GM20000 (cell line): ENCODE measurements at regions not wholly inside any gene's neighbourhood (a gene's known extent, or its start where the extent isn't known, plus 50 kb on each side); places are given as distances from the start of the nearest gene placed in this dataset.

Experiments
- DNase-seq: peaks from one replicate; pipeline ENCODE4 v3.0.0; 2012; ENCODE audit warnings: low spot score
- TF ChIP-seq, protein P1 (sequence below): IDR thresholded peaks from 2 replicates; pipeline ENCODE4 v1.5.1; 2012; ENCODE audit warnings: mild to moderate bottlenecking, control low read depth; ENCODE audit errors: extremely low read depth, missing control alignments

DNA sequence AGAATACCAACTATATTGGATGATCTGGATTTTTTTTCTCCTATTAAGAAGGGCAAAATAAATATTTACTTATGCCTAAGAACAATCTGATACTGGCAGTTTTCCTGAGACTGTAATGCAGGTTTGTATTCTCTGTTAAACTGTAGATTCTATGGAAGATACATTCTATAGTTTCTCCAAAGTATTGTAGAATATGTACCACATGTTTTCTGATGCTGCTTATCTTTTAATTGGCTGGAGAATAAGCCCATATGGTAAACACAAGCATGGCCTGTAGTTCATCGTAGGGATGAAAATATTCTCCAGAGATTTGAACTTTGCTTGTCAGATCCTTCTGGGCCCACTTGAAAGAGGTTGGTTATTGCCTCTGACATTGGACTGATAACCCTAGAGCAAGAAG, 99.1 kb downstream of the CENPW start:
- TF ChIP-seq, protein P1, sequence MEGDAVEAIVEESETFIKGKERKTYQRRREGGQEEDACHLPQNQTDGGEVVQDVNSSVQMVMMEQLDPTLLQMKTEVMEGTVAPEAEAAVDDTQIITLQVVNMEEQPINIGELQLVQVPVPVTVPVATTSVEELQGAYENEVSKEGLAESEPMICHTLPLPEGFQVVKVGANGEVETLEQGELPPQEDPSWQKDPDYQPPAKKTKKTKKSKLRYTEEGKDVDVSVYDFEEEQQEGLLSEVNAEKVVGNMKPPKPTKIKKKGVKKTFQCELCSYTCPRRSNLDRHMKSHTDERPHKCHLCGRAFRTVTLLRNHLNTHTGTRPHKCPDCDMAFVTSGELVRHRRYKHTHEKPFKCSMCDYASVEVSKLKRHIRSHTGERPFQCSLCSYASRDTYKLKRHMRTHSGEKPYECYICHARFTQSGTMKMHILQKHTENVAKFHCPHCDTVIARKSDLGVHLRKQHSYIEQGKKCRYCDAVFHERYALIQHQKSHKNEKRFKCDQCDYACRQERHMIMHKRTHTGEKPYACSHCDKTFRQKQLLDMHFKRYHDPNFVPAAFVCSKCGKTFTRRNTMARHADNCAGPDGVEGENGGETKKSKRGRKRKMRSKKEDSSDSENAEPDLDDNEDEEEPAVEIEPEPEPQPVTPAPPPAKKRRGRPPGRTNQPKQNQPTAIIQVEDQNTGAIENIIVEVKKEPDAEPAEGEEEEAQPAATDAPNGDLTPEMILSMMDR: no peak
- no peak for DNase-seq

DNA sequence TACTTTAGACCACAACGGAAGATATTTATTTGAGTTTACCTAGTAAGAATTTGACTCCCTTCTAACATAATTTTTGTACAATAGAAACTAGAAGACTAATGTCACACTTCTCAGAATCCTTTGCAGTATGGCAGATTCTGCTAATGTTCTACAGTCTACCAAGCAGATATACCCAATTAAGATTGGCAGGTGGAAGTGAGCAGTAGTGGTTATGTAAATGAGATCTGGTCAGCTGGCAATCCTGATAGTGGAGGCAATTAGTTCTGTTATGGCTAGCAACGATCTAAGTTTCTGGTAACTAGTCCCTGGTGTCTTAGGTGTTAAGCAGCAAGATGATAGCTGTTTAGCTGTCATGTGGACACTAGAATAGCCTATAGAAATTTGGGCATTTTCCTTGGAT, 101.0 kb downstream of the CENPW start:
- TF ChIP-seq, protein P1: no peak
- DNase-seq: no peak

DNA sequence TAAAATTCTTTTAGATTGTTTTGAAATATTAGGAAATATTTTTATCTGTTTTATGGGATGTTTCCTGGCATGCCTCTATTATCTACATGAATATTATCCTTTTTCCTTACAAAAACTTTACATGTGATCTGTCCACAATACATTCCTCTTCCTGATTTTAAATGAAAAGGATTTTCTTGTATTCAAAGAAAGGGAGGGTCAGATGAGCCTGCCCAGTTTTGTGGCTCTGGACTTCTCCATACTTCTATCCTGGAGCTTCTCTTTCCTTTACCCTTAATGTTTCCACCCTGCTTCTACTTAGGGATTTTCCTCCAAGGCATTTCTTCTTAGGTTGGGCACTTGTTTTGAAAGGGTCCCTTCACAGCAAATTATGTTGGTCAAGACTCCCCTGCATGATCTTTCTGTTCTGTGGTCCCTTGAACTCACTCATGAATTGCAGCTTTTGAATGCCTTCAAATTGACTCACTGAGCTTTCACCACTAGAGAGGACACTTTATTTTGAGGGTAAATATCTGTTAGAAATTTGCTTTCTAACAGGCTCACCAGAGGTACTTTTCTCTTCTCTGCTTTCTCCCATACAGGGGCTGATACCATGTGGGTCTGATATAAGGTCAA, 104.9 kb downstream of the CENPW start:
- TF ChIP-seq, protein P1: no peak
- no peak for DNase-seq

DNA sequence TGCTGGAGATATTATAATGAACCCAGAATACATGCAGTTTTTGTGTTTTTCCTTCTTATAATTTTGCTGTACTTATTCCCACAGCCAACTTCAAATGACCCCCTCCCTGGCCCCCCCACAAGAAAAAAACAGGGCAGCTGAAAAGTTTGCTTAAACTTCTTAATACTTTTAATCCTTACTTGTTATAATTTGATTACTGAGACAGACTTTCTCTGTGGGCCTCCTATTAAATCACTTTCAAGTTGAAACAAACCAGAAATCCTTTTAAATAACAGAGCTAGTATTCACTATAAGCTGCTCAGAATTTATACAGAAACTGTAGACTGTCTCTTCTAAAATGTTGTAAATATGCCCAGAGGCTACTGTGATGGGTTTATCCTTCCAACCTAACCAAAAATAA, 106.3 kb downstream of the CENPW start:
- DNase-seq: no peak
- TF ChIP-seq, protein P1: no peak

DNA sequence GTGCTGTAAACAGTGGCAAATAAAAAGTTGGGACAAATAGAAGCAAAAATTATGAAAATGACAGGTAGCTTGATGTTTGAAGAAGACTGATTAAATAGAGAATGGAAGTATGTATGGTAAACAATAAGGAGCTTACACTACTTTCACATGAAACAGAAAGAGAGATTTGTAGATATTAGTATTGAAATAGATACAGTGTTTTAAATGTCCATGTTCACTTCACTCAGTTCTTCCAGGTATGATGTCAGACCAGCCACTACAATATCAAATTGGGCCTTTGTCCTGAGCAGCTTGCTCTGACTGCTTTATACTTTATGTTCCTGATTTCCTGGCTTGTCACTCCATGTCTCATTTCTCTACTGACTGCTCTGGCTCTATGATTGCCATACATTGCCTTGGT, 107.5 kb downstream of the CENPW start:
- TF ChIP-seq, protein P1: no peak
- no peak for DNase-seq

DNA sequence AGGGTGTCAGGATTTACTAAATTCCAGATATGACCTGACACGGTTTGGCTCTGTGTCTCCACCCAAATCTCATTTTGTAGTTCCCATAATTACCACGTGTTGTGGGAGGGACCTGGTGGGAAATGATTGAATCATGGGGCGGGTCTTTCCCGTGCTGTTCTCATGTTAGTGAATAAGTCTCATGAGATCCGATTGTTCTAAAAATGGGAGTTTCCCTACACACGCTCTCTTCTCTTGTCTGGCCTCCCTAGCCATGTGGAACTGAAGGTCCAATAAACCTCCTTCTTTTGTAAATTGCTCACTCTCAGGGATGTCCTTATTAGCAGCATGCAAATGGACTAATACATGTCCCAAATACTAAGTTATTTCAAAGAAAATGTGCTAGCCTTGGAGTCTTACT, 121.1 kb downstream of the CENPW start:
- DNase-seq: no peak
- TF ChIP-seq, protein P1: no peak

DNA sequence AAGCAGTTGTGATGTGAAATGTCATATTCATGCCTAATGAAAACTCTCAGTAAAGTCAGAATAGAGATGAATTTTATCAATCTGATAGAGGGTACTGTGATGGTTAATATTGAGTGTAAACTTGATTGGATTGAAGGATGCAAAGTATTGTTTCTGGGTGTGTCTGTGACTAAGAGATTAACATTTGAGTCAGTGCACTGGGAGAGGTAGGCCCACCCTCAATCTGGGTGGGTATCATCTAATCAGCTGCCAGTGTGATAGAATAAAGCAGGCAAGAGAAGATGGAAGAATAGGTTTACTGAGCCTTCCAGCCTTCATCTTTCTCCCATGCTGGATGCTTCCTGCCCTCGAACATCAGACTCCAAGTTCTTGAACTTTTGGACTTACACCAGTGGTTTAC, 124.3 kb downstream of the CENPW start:
- TF ChIP-seq, protein P1: no peak
- no peak for DNase-seq

DNA sequence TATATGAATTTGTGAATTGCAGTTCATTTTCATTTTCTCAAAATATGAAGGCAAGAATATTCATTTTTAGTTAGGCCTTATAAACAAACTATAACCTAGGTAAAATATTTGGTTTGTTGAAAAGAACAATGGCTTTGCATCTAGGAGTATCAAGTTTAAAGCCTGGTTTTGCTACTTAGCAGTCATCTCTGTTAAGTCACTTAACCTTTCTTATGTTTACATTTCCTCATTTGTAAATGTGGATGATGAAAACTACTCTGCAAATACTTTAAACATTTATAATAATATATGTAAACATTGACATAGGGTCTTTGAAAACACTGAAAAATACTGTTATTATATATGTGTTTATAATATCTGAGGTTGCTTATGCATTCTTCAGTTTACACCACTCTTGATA, 135.5 kb downstream of the CENPW start:
- TF ChIP-seq, protein P1: no peak
- no peak for DNase-seq
